G401 (cell line): ENCODE measurements at regions not wholly inside any gene's neighbourhood (a gene's known extent, or its start where the extent isn't known, plus 50 kb on each side); places are given as distances from the start of the nearest gene placed in this dataset.

Experiments used
- DNase-seq: peaks from one replicate; pipeline ENCODE4 v3.0.0-alpha.2; 2015; ENCODE audit warnings: low spot score
- in situ Hi-C: cut with HindIII; loops from 2 replicates; pipeline ENCODE4 v1.10.0; 2016; ENCODE audit warnings: low sequenced_read_pairs, mixed read lengths

- no peak for DNase-seq
- in situ Hi-C loops: no loop called here
Measured at GRCh38 chr6:170483413-170483812, 69.7 kb downstream of the PSMB1 start.

DNA sequence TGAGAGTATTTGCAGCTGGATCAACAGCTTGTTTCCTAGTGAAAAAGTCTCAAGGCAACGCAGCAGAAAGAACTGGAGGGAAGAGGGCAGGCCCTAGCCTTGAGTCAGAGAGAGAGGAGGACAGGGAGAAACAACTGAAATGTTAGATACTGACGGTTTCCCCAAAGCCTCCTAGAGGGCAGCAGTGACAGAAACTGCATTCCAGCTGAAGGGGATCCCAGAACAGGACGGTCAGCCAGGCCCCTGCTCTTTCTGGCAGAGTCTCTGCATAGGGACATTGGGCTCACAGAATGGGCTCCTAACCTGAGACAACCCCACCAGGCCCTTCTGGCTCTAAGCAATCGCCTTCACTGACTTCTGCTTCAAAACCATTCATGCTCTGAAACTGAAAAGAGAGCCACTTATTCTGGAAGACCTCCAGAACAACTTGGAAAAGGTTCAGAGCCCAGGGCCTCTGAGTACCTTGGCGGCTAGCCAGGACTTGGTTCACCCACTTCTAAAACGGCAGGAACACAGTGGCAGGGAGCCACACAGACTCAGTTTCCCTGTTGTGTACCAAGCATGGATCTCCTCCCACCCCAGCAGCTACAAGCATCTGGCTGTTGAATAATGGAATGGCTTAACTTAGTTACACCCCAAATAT, 72.9 kb downstream of the PSMB1 start:
- in situ Hi-C loops: no loop called here
- peak; percentile 41 for DNase-seq

DNA sequence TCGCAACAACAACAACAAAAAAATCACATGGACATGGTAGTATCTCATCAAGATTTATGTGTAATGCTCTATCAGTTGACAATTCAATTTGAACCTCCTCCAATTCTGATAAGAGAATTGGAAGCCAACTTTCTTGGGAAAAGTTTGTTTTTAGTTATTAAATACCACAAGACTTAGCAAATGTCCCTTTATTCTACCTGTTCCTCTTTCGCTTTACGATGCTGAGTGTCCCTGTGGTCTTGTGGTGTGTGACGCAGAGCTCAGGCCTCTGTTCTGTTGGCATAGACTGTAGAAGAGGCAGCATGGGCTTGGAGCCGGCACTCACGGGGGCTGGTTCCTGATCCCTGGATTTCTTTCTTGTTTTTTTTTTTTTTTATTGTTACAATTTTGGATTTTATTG, 76.7 kb downstream of the PSMB1 start:
- DNase-seq: no peak
- in situ Hi-C loops: no loop called here

GRCh38 chr6:170475118-170475517, 78.0 kb downstream of the PSMB1 start:
- in situ Hi-C loops: no loop called here
- DNase-seq: no peak

DNA sequence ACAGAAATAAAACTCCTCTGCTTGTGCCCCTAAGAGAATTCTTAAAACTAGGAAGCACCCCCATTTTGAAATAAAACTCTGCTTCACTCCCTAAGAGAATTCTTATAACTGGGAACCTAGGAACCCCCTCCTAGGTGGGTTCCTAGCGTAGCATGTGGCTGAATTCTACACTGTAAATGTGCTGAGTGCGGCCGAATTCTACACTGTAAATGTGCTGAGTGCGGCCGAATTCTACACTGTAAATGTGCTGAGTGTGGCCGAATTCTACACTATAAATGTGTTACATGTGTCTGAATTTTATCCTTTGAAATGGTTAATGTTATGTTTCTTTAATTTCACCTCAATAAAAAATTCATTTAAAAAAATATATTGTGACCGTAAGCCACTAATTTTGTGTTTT, 79.3 kb downstream of the PSMB1 start:
- DNase-seq: no peak
- in situ Hi-C loops: no loop called here

GRCh38 chr6:170473301-170473717, 79.8 kb downstream of the PSMB1 start:
- DNase-seq: no peak
- in situ Hi-C loops: no loop called here

- DNase-seq: no peak
- in situ Hi-C loops: no loop called here
Measured at GRCh38 chr6:170471491-170471890, 81.6 kb downstream of the PSMB1 start.

- in situ Hi-C loops: no loop called here
- DNase-seq: no peak
Measured at GRCh38 chr6:170470734-170471133, 82.4 kb downstream of the PSMB1 start.

GRCh38 chr6:170464524-170464979, 88.6 kb downstream of the PSMB1 start:
- in situ Hi-C loops: no loop called here
- no peak for DNase-seq

GRCh38 chr6:170464080-170464479, 89.0 kb downstream of the PSMB1 start:
- in situ Hi-C loops: no loop called here
- DNase-seq: no peak

GRCh38 chr6:170463101-170463721, 89.9 kb downstream of the PSMB1 start:
- in situ Hi-C loops: no loop called here
- no peak for DNase-seq

DNA sequence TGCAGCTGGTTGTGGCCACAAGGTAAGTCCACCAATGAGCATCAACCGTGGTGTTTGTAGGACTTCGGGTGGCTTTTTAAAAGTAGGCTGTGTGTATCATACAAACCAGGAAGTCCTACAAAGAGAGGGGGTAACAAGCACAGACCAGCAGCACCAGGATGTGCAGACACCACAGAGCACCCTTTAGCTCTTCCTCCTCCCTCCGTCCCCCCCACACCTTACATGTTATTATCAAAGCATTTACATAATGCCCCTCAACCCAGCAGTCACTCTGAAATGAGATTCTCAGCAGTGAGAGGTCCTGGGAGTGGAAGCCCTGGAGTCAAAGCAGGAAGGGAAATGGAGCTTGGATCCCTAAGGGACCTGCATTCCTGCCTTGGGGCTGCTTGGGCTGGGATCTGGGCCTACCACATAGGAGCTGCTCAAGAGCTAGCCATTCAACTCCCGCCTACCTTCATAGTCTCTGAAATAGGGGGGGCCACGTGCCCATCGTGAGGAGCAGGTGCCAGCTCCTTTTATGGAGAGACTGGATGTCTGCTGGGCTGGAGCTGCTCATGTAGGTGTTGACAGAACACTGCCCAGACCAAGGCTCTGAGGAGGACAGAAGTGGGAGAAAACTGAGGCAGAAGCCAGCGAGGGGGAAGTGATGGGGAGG, 90.6 kb downstream of the PSMB1 start:
- in situ Hi-C loops: no loop called here
- DNase-seq: no peak

DNA sequence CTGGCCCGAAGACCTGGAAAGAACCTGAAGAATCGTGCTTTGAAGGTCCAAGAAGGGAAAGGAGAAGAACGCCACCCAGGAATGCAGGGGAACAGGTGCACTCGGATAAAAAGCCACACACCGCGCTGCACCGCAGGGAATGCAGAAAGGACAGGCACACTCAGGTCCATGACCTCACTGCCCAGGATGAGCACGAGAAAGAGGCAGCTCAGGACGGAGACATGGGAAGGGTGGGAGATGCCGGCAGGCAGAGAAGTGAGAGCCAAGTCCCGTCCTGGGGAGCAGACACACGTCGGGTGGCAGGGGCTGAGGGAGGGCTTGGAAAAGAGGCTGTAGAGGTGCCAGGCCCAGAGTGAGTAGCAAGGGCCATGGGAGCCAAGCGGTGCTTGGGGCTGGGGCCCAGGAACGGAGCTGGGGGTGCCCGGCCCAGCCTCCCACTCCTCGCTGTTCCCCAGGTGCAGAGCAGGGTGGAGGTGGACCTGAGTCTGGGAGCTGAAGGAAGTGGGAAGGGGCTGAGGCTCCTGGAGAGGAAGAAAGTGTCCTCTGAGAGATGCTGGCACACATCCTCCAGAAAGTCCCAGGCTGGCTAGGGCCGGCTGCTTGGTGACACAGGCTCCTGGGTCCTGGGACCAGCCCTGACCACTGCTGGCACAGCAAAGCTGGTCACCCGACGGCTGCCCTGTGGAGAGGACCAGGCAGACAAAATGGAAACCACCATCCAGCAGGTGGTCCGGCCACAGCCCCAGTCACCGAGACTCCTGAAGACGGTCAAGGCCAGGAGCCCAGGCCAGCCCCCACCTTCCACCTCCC, 91.3 kb downstream of the PSMB1 start:
- no peak for DNase-seq
- in situ Hi-C loops: no loop called here

DNA sequence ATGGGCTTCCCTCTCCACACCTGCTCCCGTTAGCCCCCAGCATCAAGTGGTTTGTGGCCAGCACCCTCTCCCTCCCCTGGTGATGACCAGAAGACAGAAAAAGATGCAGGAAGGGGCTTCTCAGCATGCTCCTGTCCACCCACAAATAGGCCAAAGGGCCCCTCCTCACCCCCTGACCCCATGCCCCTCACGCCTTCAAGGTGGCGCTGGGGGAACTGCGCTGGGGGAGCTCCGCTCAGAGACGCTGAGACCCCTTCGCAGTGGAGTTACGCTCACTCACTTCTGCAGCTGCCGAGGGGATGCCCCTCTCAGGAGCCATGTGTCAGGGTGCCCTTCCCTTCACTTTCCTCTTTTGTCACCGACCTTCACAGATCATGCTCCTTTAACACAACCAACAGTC, 92.0 kb downstream of the PSMB1 start:
- in situ Hi-C loops: no loop called here

DNA sequence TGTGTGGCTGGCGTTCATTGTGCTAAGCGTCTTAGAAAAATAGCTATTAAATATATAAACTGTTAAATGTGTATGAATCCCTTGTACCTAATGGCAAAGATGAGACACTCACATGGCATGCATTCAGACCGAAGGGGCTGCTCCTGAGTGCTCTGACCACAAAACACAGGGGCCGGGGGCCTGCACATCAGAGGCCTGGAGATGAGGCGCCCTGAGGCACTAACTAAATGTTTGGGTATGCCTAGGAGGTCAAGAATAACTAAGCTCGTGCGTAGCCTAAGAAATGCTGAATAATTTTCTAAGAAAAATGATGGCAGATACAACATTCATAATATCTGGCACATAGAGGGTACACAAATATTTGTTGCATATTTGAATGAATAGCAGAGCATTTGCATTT, 92.5 kb downstream of the PSMB1 start:
- DNase-seq: no peak
- in situ Hi-C loops: no loop called here

More for the DNA sequence above, 92.0 kb downstream of the PSMB1 start:
- no peak for DNase-seq

DNA sequence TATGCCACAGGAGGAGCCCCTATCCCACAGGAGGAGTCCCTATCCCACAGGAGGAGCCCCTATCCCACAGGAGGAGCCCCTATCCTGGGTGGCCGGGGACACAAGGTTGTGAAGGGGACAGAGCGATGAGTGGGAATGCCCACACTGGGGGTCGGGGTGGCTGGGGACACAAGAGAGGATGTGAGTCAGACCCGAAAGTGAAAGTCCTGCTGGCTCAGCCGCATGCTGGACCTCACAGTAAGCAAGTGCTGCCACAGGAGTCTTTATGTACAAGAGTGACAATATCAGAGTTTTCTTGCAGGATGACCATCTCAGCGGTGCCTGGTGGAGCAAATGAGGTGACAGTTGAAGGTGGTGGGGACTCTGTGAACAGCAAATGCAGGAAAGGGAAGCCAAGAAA, 93.7 kb downstream of the PSMB1 start:
- no peak for DNase-seq
- in situ Hi-C loops: no loop called here

GRCh38 chr6:170456886-170457698, 96.0 kb downstream of the PSMB1 start:
- peak; percentile 71 for DNase-seq

More at GRCh38 chr6:170456886-170457698, 96.0 kb downstream of the PSMB1 start:
- in situ Hi-C loops: no loop called here
